Ishikawa (cell line): ENCODE measurements at regions not wholly inside any gene's neighbourhood (a gene's known extent, or its start where the extent isn't known, plus 50 kb on each side); places are given as distances from the start of the nearest gene placed in this dataset.

Source experiments
- CEBPB ChIP-seq: IDR thresholded peaks from 2 replicates; pipeline ENCODE4 v1.6.1; 2012
- CREB1 ChIP-seq: IDR thresholded peaks from 2 replicates; pipeline ENCODE4 v1.6.1; 2012; ENCODE audit warnings: low read depth
- EGR1 ChIP-seq: IDR thresholded peaks from 2 replicates; pipeline ENCODE4 v1.6.1; 2012
- EP300 ChIP-seq: IDR thresholded peaks from 2 replicates; pipeline ENCODE4 v1.6.1; 2012; ENCODE audit warnings: borderline replicate concordance
- FOXM1 ChIP-seq: IDR thresholded peaks from 2 replicates; pipeline ENCODE4 v1.6.1; 2012; ENCODE audit warnings: low read depth, borderline replicate concordance
- NFIC ChIP-seq: IDR thresholded peaks from 2 replicates; pipeline ENCODE4 v1.6.1; 2012
- RAD21 ChIP-seq: IDR thresholded peaks from 2 replicates; pipeline ENCODE4 v1.6.1; 2012; ENCODE audit warnings: low read depth
- REST ChIP-seq: IDR thresholded peaks from 2 replicates; pipeline ENCODE4 v1.6.1; 2012; ENCODE audit warnings: low read depth, mild to moderate bottlenecking
- TAF1 ChIP-seq: IDR thresholded peaks from 2 replicates; pipeline ENCODE4 v1.6.1; 2012; ENCODE audit warnings: low read depth, mild to moderate bottlenecking
- TCF12 ChIP-seq: IDR thresholded peaks from 2 replicates; pipeline ENCODE4 v1.6.1; 2012; ENCODE audit warnings: low read depth
- TEAD4 ChIP-seq: IDR thresholded peaks from 2 replicates; pipeline ENCODE4 v1.6.1; 2012
- YY1 ChIP-seq: IDR thresholded peaks from 2 replicates; pipeline ENCODE4 v1.6.1; 2012; ENCODE audit warnings: low read depth
- ZBTB7A ChIP-seq: IDR thresholded peaks from 2 replicates; pipeline ENCODE4 v1.6.1; 2012; ENCODE audit warnings: low read depth
- TF ChIP-seq, protein P1 (sequence below): IDR thresholded peaks from 2 replicates; pipeline ENCODE4 v1.6.1; 2012
- TF ChIP-seq, protein P2 (sequence below): IDR thresholded peaks from 2 replicates; pipeline ENCODE4 v1.6.1; 2012

- TF ChIP-seq RAD21 (no peak), TEAD4 (no peak), EP300 (no peak), EGR1 (no peak), FOXM1 (no peak), NFIC (no peak), YY1 (no peak), CEBPB (no peak), TAF1 (no peak), ZBTB7A (no peak), CREB1 (no peak), REST (no peak), TCF12 (no peak)
- TF ChIP-seq, protein P1, sequence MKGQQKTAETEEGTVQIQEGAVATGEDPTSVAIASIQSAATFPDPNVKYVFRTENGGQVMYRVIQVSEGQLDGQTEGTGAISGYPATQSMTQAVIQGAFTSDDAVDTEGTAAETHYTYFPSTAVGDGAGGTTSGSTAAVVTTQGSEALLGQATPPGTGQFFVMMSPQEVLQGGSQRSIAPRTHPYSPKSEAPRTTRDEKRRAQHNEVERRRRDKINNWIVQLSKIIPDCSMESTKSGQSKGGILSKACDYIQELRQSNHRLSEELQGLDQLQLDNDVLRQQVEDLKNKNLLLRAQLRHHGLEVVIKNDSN, result no peak
- TF ChIP-seq, protein P2, sequence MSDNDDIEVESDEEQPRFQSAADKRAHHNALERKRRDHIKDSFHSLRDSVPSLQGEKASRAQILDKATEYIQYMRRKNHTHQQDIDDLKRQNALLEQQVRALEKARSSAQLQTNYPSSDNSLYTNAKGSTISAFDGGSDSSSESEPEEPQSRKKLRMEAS, result no peak
Observed at GRCh38 chr2:71907503-71907902, 240.2 kb downstream of the CYP26B1 start.

GRCh38 chr2:71906357-71906973 is 241.2 kb downstream of the CYP26B1 start:
- TF ChIP-seq REST (no peak), TAF1 (no peak), CREB1 (no peak), RAD21 (no peak), TCF12 (no peak), ZBTB7A (no peak), FOXM1 (no peak)
- TF ChIP-seq, protein P1, result no peak

- TF ChIP-seq, protein P1, result no peak
- TF ChIP-seq TAF1, result no peak
- no peak for TF ChIP-seq CREB1
- no peak for TF ChIP-seq NFIC
Observed at GRCh38 chr2:71905205-71905604, 242.5 kb downstream of the CYP26B1 start.

- TF ChIP-seq TEAD4 (no peak), ZBTB7A (no peak), FOXM1 (no peak), NFIC (no peak), YY1 (no peak), RAD21 (no peak), TAF1 (no peak)
- TF ChIP-seq, protein P1, result no peak
Observed at GRCh38 chr2:71903841-71904240, 243.8 kb downstream of the CYP26B1 start.

- TF ChIP-seq TAF1 (no peak), RAD21 (no peak)
Observed at GRCh38 chr2:71901466-71901865, 246.2 kb downstream of the CYP26B1 start.

GRCh38 chr2:71898851-71899681 is 248.6 kb downstream of the CYP26B1 start:
- no peak for TF ChIP-seq TEAD4
- TF ChIP-seq, protein P2, result no peak
- TF ChIP-seq, protein P1, result no peak
